GM12864 (cell line): ENCODE measurements at regions not wholly inside any gene's neighbourhood (a gene's known extent, or its start where the extent isn't known, plus 50 kb on each side); places are given as distances from the start of the nearest gene placed in this dataset.
"Not testable (repeated sequence)": the region's sequence is repeated elsewhere in the genome, so short reads cannot be mapped to it uniquely, and the experiment has no call there.

Experiments
- DNase-seq: peaks from one replicate; pipeline ENCODE4 v3.0.0-alpha.2; 2011; ENCODE audit warnings: low read depth
- H3K4me3 ChIP-seq: 2 replicates; pipeline ENCODE4 v1.5.1; 2011; ENCODE audit warnings: mild to moderate bottlenecking, low read depth, low read length, control low read depth
- CTCF ChIP-seq: IDR thresholded peaks from 2 replicates; pipeline ENCODE4 v1.5.1; 2011; ENCODE audit warnings: low read depth, mild to moderate bottlenecking, moderate library complexity, low read length, control low read depth, inconsistent platforms; ENCODE audit errors: missing control alignments

GRCh38 chr1:182235604-182235951, 156.0 kb downstream of the GLUL start:
- TF ChIP-seq CTCF: no peak
- H3K4me3 ChIP-seq: no peak overlapping the region
- no peak for DNase-seq

DNA sequence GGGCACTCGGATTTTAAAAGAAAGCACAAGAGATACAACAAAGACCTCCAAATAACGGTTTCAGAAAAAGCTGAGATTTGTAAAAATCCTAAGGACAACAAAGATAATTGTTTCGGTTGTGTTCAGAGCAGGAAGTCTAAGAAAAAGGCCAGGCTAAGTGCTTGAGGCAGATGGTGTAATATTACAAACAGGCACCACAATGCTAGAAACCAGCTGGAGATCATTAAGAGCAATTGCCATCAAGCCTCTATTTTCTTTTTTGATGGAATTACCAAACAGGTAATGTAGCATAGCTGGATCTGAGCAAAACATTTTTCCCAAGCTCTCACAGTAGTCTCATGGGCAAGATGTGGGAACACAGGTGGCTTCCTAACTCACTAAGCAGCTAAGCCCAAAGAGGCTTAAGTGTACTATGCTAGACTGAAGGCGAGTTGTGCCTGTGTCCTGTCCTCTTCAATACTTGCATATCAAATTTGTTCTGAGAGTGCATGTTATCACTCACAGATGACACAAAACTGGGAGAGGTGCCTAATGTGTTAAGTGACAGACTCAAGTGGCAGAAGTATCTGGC, 161.6 kb downstream of the GLUL start:
- H3K4me3 ChIP-seq: no peak overlapping the region
- DNase-seq: no peak
- TF ChIP-seq CTCF: no peak

GRCh38 chr1:182229451-182229850, 162.1 kb downstream of the GLUL start:
- no peak for TF ChIP-seq CTCF
- DNase-seq: no peak
- H3K4me3 ChIP-seq: no peak overlapping the region

GRCh38 chr1:182227864-182228547, 163.6 kb downstream of the GLUL start:
- DNase-seq: no peak
- TF ChIP-seq CTCF: no peak
- no peak overlapping the region for H3K4me3 ChIP-seq

- DNase-seq: no peak
- no peak for TF ChIP-seq CTCF
- no peak overlapping the region for H3K4me3 ChIP-seq
Observed at GRCh38 chr1:182226618-182227017, 165.0 kb downstream of the GLUL start.

DNA sequence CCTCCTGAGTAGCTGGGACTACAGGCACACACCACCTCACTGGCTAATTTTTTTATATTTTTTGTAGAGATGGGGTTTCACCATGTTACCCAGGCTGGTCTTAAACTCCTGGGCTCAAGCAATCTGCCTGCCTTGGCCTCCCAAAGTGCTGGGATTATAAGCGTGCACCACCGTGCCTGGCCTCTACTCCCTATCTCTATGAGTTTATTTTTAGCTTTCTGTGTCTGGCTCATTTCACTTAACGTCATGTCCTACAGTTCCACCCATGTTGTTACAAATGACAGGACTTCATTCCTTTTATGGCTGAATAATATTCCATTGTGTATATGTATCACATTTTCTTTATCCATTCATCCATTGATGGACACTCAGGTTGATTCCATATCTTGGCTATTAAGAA, 164.2 kb upstream of the ZNF648 start:
- not testable (repeated sequence) for DNase-seq, H3K4me3 ChIP-seq

- not testable (repeated sequence) for DNase-seq, H3K4me3 ChIP-seq
Observed at GRCh38 chr1:182221990-182222389, 160.5 kb upstream of the ZNF648 start.

GRCh38 chr1:182221367-182221766, 159.9 kb upstream of the ZNF648 start:
- not testable (repeated sequence) for H3K4me3 ChIP-seq, DNase-seq
